ENCODE measurements at regions not wholly inside any gene's neighbourhood (a gene's known extent, or its start where the extent isn't known, plus 50 kb on each side); places are given as distances from the start of the nearest gene placed in this dataset.

GRCh38 chrX:42930951-42931350, 153.0 kb upstream of the PPP1R2C start:
- CTCF ChIA-PET, result no interaction called here
- Histone ChIP-seq H3K36me3 (ENCODE audit: insufficient read depth, low read length) (no peaks in the 10 kb centered on the region), H3K4me3 (ENCODE audit: low read length) (no peak overlapping the region), H3K27me3 (ENCODE audit: control insufficient read depth in 1 of 2, insufficient read depth in 2 of 2, low read length in 2 of 2) (no peaks in the 10 kb centered on the region), H3K27ac (ENCODE audit: low read depth in 1 of 2, low read length in 2 of 2) (no peak overlapping the region), H3K9me3 (ENCODE audit: control insufficient read depth in 1 of 2, insufficient read depth in 1 of 2, low read length in 2 of 2) (no peaks in the 10 kb centered on the region), H3K4me1 (ENCODE audit: insufficient read depth, low read length) (peaks cover 17% of the 10 kb centered on the region)
- ATAC-seq (ENCODE audit: poor library complexity) (no peak), DNase-seq (no peak)
- intact Hi-C loops (cut with DNase I, micrococcal nuclease), result loop anchor here in 1 of 2 experiments (10.0 kb wide), 1 partner anchor 1026 kb away; no protein-coding TSS in a partner anchor
- H3K36me3 Mint-ChIP-seq (ENCODE audit: low read depth), result peaks cover 5% of the 10 kb centered on the region
- no peak for TF ChIP-seq CTCF (IDR thresholded peaks at IDR 0.05)
- POLR2A ChIA-PET, result no interaction called here
- H3K4me3 Mint-ChIP-seq, result no peak overlapping the region
- H3K9me3 Mint-ChIP-seq, result no peaks in the 10 kb centered on the region
- no peaks in the 10 kb centered on the region for H3K27me3 Mint-ChIP-seq
- peaks cover 22% of the 10 kb centered on the region for H3K4me1 Mint-ChIP-seq (ENCODE audit: low read depth)
- no peak overlapping the region for H3K27ac Mint-ChIP-seq

GRCh38 chrX:42933187-42933586, 155.2 kb upstream of the PPP1R2C start:
- Histone ChIP-seq H3K4me3 (ENCODE audit: low read length) (no peak overlapping the region), H3K27ac (ENCODE audit: low read depth in 1 of 2, low read length in 2 of 2) (no peak overlapping the region), H3K9me3 (ENCODE audit: control insufficient read depth in 1 of 2, insufficient read depth in 1 of 2, low read length in 2 of 2) (no peaks in the 10 kb centered on the region), H3K4me1 (ENCODE audit: insufficient read depth, low read length) (peaks cover 17% of the 10 kb centered on the region), H3K27me3 (ENCODE audit: control insufficient read depth in 1 of 2, insufficient read depth in 2 of 2, low read length in 2 of 2) (no peaks in the 10 kb centered on the region), H3K36me3 (ENCODE audit: insufficient read depth, low read length) (no peaks in the 10 kb centered on the region)
- ATAC-seq (ENCODE audit: poor library complexity), result no peak
- POLR2A ChIA-PET, result no interaction called here
- Mint-ChIP-seq H3K27ac (peak overlapping the region; percentile 39), H3K4me3 (no peak overlapping the region), H3K9me3 (no peaks in the 10 kb centered on the region), H3K27me3 (no peaks in the 10 kb centered on the region), H3K4me1 (ENCODE audit: low read depth) (peaks cover 22% of the 10 kb centered on the region), H3K36me3 (ENCODE audit: low read depth) (peaks cover 5% of the 10 kb centered on the region)
- CTCF ChIA-PET, result no interaction called here
- no peak for DNase-seq
- TF ChIP-seq CTCF (IDR thresholded peaks at IDR 0.05), result no peak
- intact Hi-C loops (cut with DNase I, micrococcal nuclease), result loop anchor here in 1 of 2 experiments (10.0 kb wide), 1 partner anchor 1028 kb away; no protein-coding TSS in a partner anchor

GRCh38 chrX:42934020-42934726, 156.2 kb upstream of the PPP1R2C start:
- ATAC-seq (ENCODE audit: poor library complexity) (peak; percentile 24), DNase-seq (peak in 5 of 14 experiments; percentile 8 to 68 (median 43))
- H3K27me3 ChIP-seq (ENCODE audit: control insufficient read depth in 1 of 2, insufficient read depth in 2 of 2, low read length in 2 of 2), result no peaks in the 10 kb centered on the region
- POLR2A ChIA-PET, result interaction anchor here (1.6 kb wide), 1 partner anchor 9 kb away, joined by 7 read pairs; no protein-coding TSS in a partner anchor
- Mint-ChIP-seq H3K4me1 (ENCODE audit: low read depth) (peaks cover 28% of the 10 kb centered on the region), H3K36me3 (ENCODE audit: low read depth) (peaks cover 11% of the 10 kb centered on the region), H3K27ac (peak overlapping the region; percentile 70), H3K9me3 (no peaks in the 10 kb centered on the region), H3K27me3 (no peaks in the 10 kb centered on the region), H3K4me3 (peak overlapping the region; percentile 43)
- peak overlapping the region in 1 of 2 donors; percentile 55 for H3K27ac ChIP-seq (ENCODE audit: low read depth in 1 of 2, low read length in 2 of 2)
- peaks cover 21% of the 10 kb centered on the region for H3K4me1 ChIP-seq (ENCODE audit: insufficient read depth, low read length)
- TF ChIP-seq CTCF (IDR thresholded peaks at IDR 0.05), result no peak
- intact Hi-C loops (cut with DNase I, micrococcal nuclease), result loop anchor here in 1 of 2 experiments (10.0 kb wide), 1 partner anchor 1029 kb away; no protein-coding TSS in a partner anchor
- CTCF ChIA-PET, result no interaction called here
- H3K36me3 ChIP-seq (ENCODE audit: insufficient read depth, low read length), result no peaks in the 10 kb centered on the region
- H3K9me3 ChIP-seq (ENCODE audit: control insufficient read depth in 1 of 2, insufficient read depth in 1 of 2, low read length in 2 of 2), result no peaks in the 10 kb centered on the region
- no peak overlapping the region for H3K4me3 ChIP-seq (ENCODE audit: low read length)
